ENCODE measurements at regions not wholly inside any gene's neighbourhood (a gene's known extent, or its start where the extent isn't known, plus 50 kb on each side); places are given as distances from the start of the nearest gene placed in this dataset.

GRCh38 chr9:2493529-2493928, 128.1 kb upstream of the VLDLR start:
- Histone ChIP-seq H3K4me1 (peaks cover 3% of the 10 kb centered on the region), H3K9me3 (no peaks in the 10 kb centered on the region), H3K27ac (peak overlapping the region; percentile 6), H3K36me3 (no peaks in the 10 kb centered on the region), H3K4me3 (no peak overlapping the region), H3K27me3 (no peaks in the 10 kb centered on the region)
- ATAC-seq = no peak
- DNase-seq = no peak
- intact Hi-C loops (cut with DNase I) = no loop called here
- TF ChIP-seq CTCF (IDR thresholded peaks at IDR 0.05) = no peak

GRCh38 chr9:2494562-2494961, 127.0 kb upstream of the VLDLR start:
- Histone ChIP-seq H3K9me3 (no peaks in the 10 kb centered on the region), H3K27ac (peak overlapping the region; percentile 6), H3K36me3 (no peaks in the 10 kb centered on the region), H3K27me3 (no peaks in the 10 kb centered on the region), H3K4me1 (peaks cover 3% of the 10 kb centered on the region), H3K4me3 (no peak overlapping the region)
- intact Hi-C loops (cut with DNase I) = no loop called here
- TF ChIP-seq CTCF (IDR thresholded peaks at IDR 0.05) = no peak
- ATAC-seq (peak; percentile 70), DNase-seq (no peak)

GRCh38 chr9:2495221-2496005, 126.2 kb upstream of the VLDLR start:
- H3K4me1 ChIP-seq = peaks cover 3% of the 10 kb centered on the region
- H3K4me3 ChIP-seq = no peak overlapping the region
- no peaks in the 10 kb centered on the region for H3K36me3 ChIP-seq
- intact Hi-C loops (cut with DNase I) = no loop called here
- no peak for TF ChIP-seq CTCF (IDR thresholded peaks at IDR 0.05)
- DNase-seq = no peak
- H3K9me3 ChIP-seq = no peaks in the 10 kb centered on the region
- H3K27ac ChIP-seq = no peak overlapping the region
- H3K27me3 ChIP-seq = no peaks in the 10 kb centered on the region
- no peak for ATAC-seq

GRCh38 chr9:2496169-2496568, 125.4 kb upstream of the VLDLR start:
- Histone ChIP-seq H3K36me3 (no peaks in the 10 kb centered on the region), H3K4me1 (peaks cover 3% of the 10 kb centered on the region), H3K27ac (no peak overlapping the region), H3K4me3 (no peak overlapping the region), H3K9me3 (no peaks in the 10 kb centered on the region), H3K27me3 (no peaks in the 10 kb centered on the region)
- ATAC-seq (peak; percentile 44), DNase-seq (no peak)
- TF ChIP-seq CTCF (IDR thresholded peaks at IDR 0.05) = no peak
- intact Hi-C loops (cut with DNase I) = no loop called here

GRCh38 chr9:2496934-2497333, 124.7 kb upstream of the VLDLR start:
- Histone ChIP-seq H3K27ac (no peak overlapping the region), H3K27me3 (no peaks in the 10 kb centered on the region), H3K9me3 (no peaks in the 10 kb centered on the region), H3K4me3 (no peak overlapping the region), H3K4me1 (peaks cover 3% of the 10 kb centered on the region), H3K36me3 (no peaks in the 10 kb centered on the region)
- DNase-seq (no peak), ATAC-seq (no peak)
- intact Hi-C loops (cut with DNase I) = no loop called here
- no peak for TF ChIP-seq CTCF (IDR thresholded peaks at IDR 0.05)
